Karpas-422 (cell line): ENCODE measurements at regions not wholly inside any gene's neighbourhood (a gene's known extent, or its start where the extent isn't known, plus 50 kb on each side); places are given as distances from the start of the nearest gene placed in this dataset.

Source experiments
- DNase-seq: peaks from one replicate; pipeline ENCODE4 v3.0.0-alpha.2; 2015
- H2AFZ ChIP-seq: fragments of 200-600 bp; sonication (generic); 2 replicates; pipeline ENCODE4 v1.6.1; 2014; ENCODE audit warnings: antibody characterized with exemption, low read length, mixed read lengths
- H3K27ac ChIP-seq: fragments of 200-600 bp; sonication (generic); 2 replicates; pipeline ENCODE4 v1.5.1; 2014; ENCODE audit warnings: mild to moderate bottlenecking, low read length, moderate library complexity
- H3K27me3 ChIP-seq: fragments of 200-600 bp; sonication (generic); 2 replicates; pipeline ENCODE4 v1.6.1; 2014; ENCODE audit warnings: low read length, mixed read lengths
- H3K36me3 ChIP-seq: fragments of 200-600 bp; sonication (generic); 2 replicates; pipeline ENCODE4 v1.6.1; 2014; ENCODE audit warnings: low read length, mixed read lengths; ENCODE audit not compliant: insufficient read depth
- H3K4me1 ChIP-seq: fragments of 200-600 bp; sonication (generic); 2 replicates; pipeline ENCODE4 v1.6.1; 2014; ENCODE audit warnings: mild to moderate bottlenecking, low read length, mixed read lengths
- H3K4me2 ChIP-seq: fragments of 200-600 bp; sonication (generic); 2 replicates; pipeline ENCODE4 v1.6.1; 2014; ENCODE audit warnings: low read length, low read depth, mild to moderate bottlenecking; ENCODE audit not compliant: poor library complexity, severe bottlenecking
- H3K4me3 ChIP-seq: fragments of 200-600 bp; sonication (generic); 2 replicates; pipeline ENCODE4 v1.5.1; 2014; ENCODE audit warnings: mild to moderate bottlenecking, antibody characterized with exemption, low read length, mixed read lengths
- H3K79me2 ChIP-seq: fragments of 200-600 bp; sonication (generic); 2 replicates; pipeline ENCODE4 v1.6.1; 2014; ENCODE audit warnings: mild to moderate bottlenecking, low read length, mixed read lengths
- H3K9ac ChIP-seq: fragments of 200-600 bp; sonication (generic); 2 replicates; pipeline ENCODE4 v1.6.0; 2014; ENCODE audit warnings: low read length
- H3K9me2 ChIP-seq: fragments of 200-600 bp; sonication (generic), shearing (Covaris generic); replicated peaks from 2 replicates; pipeline ENCODE4 v1.6.0; 2014; ENCODE audit warnings: mild to moderate bottlenecking, low read length, moderate library complexity; ENCODE audit not compliant: insufficient read depth
- H3K9me3 ChIP-seq: fragments of 300-700, 200-600 bp; sonication (generic); 2 replicates; pipeline ENCODE4 v1.6.1; 2014; ENCODE audit warnings: low read length, mixed read lengths
- H4K20me1 ChIP-seq: fragments of 200-600 bp; sonication (generic); 2 replicates; pipeline ENCODE4 v1.6.1; 2014; ENCODE audit warnings: mild to moderate bottlenecking, antibody characterized with exemption, low read length, low read depth; ENCODE audit not compliant: insufficient read depth

GRCh38 chr2:199147216-199147615 lies 310.5 kb downstream of the SATB2 start:
- no peak overlapping the region for H2AFZ ChIP-seq
- no peak overlapping the region for H3K9ac ChIP-seq
- H4K20me1 ChIP-seq = no peaks in the 10 kb centered on the region
- no peak for DNase-seq
- no peaks in the 10 kb centered on the region for H3K27me3 ChIP-seq
- H3K4me1 ChIP-seq = no peaks in the 10 kb centered on the region
- H3K79me2 ChIP-seq = no peaks in the 10 kb centered on the region
- no peak overlapping the region for H3K4me2 ChIP-seq
- H3K36me3 ChIP-seq = no peaks in the 10 kb centered on the region
- H3K27ac ChIP-seq = no peak overlapping the region
- H3K4me3 ChIP-seq = no peak overlapping the region
- H3K9me2 ChIP-seq = no peaks in the 10 kb centered on the region
- H3K9me3 ChIP-seq = no peaks in the 10 kb centered on the region

- H3K9ac ChIP-seq = no peak overlapping the region
- H3K4me2 ChIP-seq = no peak overlapping the region
- no peak for DNase-seq
- H3K36me3 ChIP-seq = no peaks in the 10 kb centered on the region
- H3K27me3 ChIP-seq = no peaks in the 10 kb centered on the region
- H3K4me3 ChIP-seq = no peak overlapping the region
- H3K79me2 ChIP-seq = no peaks in the 10 kb centered on the region
- H4K20me1 ChIP-seq = no peaks in the 10 kb centered on the region
- H2AFZ ChIP-seq = no peak overlapping the region
- H3K4me1 ChIP-seq = no peaks in the 10 kb centered on the region
- H3K27ac ChIP-seq = no peak overlapping the region
- H3K9me2 ChIP-seq = no peaks in the 10 kb centered on the region
- no peaks in the 10 kb centered on the region for H3K9me3 ChIP-seq
Measured at GRCh38 chr2:199144546-199144945, 313.2 kb downstream of the SATB2 start.

GRCh38 chr2:199144036-199144435 lies 313.7 kb downstream of the SATB2 start:
- no peaks in the 10 kb centered on the region for H3K79me2 ChIP-seq
- no peaks in the 10 kb centered on the region for H4K20me1 ChIP-seq
- no peak overlapping the region for H3K4me2 ChIP-seq
- no peak overlapping the region for H2AFZ ChIP-seq
- H3K9ac ChIP-seq = no peak overlapping the region
- no peaks in the 10 kb centered on the region for H3K9me2 ChIP-seq
- no peaks in the 10 kb centered on the region for H3K4me1 ChIP-seq
- H3K9me3 ChIP-seq = no peaks in the 10 kb centered on the region
- H3K4me3 ChIP-seq = no peak overlapping the region
- no peaks in the 10 kb centered on the region for H3K36me3 ChIP-seq
- H3K27ac ChIP-seq = no peak overlapping the region
- H3K27me3 ChIP-seq = no peaks in the 10 kb centered on the region
- DNase-seq = no peak

- H3K36me3 ChIP-seq = no peaks in the 10 kb centered on the region
- H3K9me3 ChIP-seq = no peaks in the 10 kb centered on the region
- H3K4me2 ChIP-seq = no peak overlapping the region
- no peak for DNase-seq
- H4K20me1 ChIP-seq = no peaks in the 10 kb centered on the region
- no peak overlapping the region for H3K4me3 ChIP-seq
- no peaks in the 10 kb centered on the region for H3K4me1 ChIP-seq
- no peak overlapping the region for H2AFZ ChIP-seq
- no peaks in the 10 kb centered on the region for H3K27me3 ChIP-seq
- H3K9ac ChIP-seq = no peak overlapping the region
- no peak overlapping the region for H3K27ac ChIP-seq
- H3K79me2 ChIP-seq = no peaks in the 10 kb centered on the region
- no peaks in the 10 kb centered on the region for H3K9me2 ChIP-seq
Measured at GRCh38 chr2:199136681-199137080, 321.1 kb downstream of the SATB2 start.

GRCh38 chr2:199136242-199136641 lies 321.5 kb downstream of the SATB2 start:
- H3K9me3 ChIP-seq = no peaks in the 10 kb centered on the region
- H3K9ac ChIP-seq = no peak overlapping the region
- H3K4me2 ChIP-seq = no peak overlapping the region
- no peak overlapping the region for H3K4me3 ChIP-seq
- H3K36me3 ChIP-seq = no peaks in the 10 kb centered on the region
- no peaks in the 10 kb centered on the region for H3K4me1 ChIP-seq
- no peaks in the 10 kb centered on the region for H3K27me3 ChIP-seq
- H3K27ac ChIP-seq = no peak overlapping the region
- H3K9me2 ChIP-seq = no peaks in the 10 kb centered on the region
- no peaks in the 10 kb centered on the region for H4K20me1 ChIP-seq
- DNase-seq = no peak
- H2AFZ ChIP-seq = no peak overlapping the region
- no peaks in the 10 kb centered on the region for H3K79me2 ChIP-seq

- Histone ChIP-seq H3K79me2 (no peaks in the 10 kb centered on the region), H3K9ac (no peak overlapping the region), H2AFZ (no peak overlapping the region), H3K4me2 (no peak overlapping the region), H3K9me3 (no peaks in the 10 kb centered on the region), H3K27ac (no peak overlapping the region), H4K20me1 (no peaks in the 10 kb centered on the region), H3K4me3 (no peak overlapping the region), H3K4me1 (no peaks in the 10 kb centered on the region), H3K36me3 (no peaks in the 10 kb centered on the region), H3K27me3 (no peaks in the 10 kb centered on the region), H3K9me2 (no peaks in the 10 kb centered on the region)
- no peak for DNase-seq
Measured at GRCh38 chr2:199131876-199132275, 325.9 kb downstream of the SATB2 start.

GRCh38 chr2:199131136-199131655 lies 326.5 kb downstream of the SATB2 start:
- no peaks in the 10 kb centered on the region for H3K9me2 ChIP-seq
- no peak overlapping the region for H2AFZ ChIP-seq
- no peaks in the 10 kb centered on the region for H4K20me1 ChIP-seq
- no peak overlapping the region for H3K4me2 ChIP-seq
- H3K4me1 ChIP-seq = no peaks in the 10 kb centered on the region
- no peaks in the 10 kb centered on the region for H3K36me3 ChIP-seq
- no peak for DNase-seq
- H3K27ac ChIP-seq = no peak overlapping the region
- H3K79me2 ChIP-seq = no peaks in the 10 kb centered on the region
- H3K4me3 ChIP-seq = no peak overlapping the region
- H3K9ac ChIP-seq = no peak overlapping the region
- H3K27me3 ChIP-seq = no peaks in the 10 kb centered on the region
- no peaks in the 10 kb centered on the region for H3K9me3 ChIP-seq

- H3K9me3 ChIP-seq = no peaks in the 10 kb centered on the region
- no peak overlapping the region for H3K4me3 ChIP-seq
- no peak overlapping the region for H3K9ac ChIP-seq
- H3K36me3 ChIP-seq = no peaks in the 10 kb centered on the region
- no peaks in the 10 kb centered on the region for H3K79me2 ChIP-seq
- no peaks in the 10 kb centered on the region for H3K4me1 ChIP-seq
- H3K27ac ChIP-seq = no peak overlapping the region
- H3K4me2 ChIP-seq = no peak overlapping the region
- no peak overlapping the region for H2AFZ ChIP-seq
- DNase-seq = no peak
- no peaks in the 10 kb centered on the region for H4K20me1 ChIP-seq
- H3K27me3 ChIP-seq = no peaks in the 10 kb centered on the region
- no peaks in the 10 kb centered on the region for H3K9me2 ChIP-seq
Measured at GRCh38 chr2:199130501-199130900, 327.2 kb downstream of the SATB2 start.
